HG02759 (cell line): ENCODE measurements at regions not wholly inside any gene's neighbourhood (a gene's known extent, or its start where the extent isn't known, plus 50 kb on each side); places are given as distances from the start of the nearest gene placed in this dataset.
"Not testable (repeated sequence)": the region's sequence is repeated elsewhere in the genome, so short reads cannot be mapped to it uniquely, and the experiment has no call there.

ENCODE experiments used
- ATAC-seq: cut with Tn5 transposase; IDR thresholded peaks from one replicate; pipeline ENCODE4 v1.9.1; 2021; ENCODE audit warnings: mild to moderate bottlenecking, moderate library complexity; ENCODE audit not compliant: unreplicated experiment

- no peak for ATAC-seq
Measured at GRCh38 chr18:59057493-59057795, 82.2 kb upstream of the SEC11C start.

- ATAC-seq = no peak
Measured at GRCh38 chr18:59057969-59058368, 81.7 kb upstream of the SEC11C start.

GRCh38 chr18:59059140-59059539 is 80.5 kb upstream of the SEC11C start:
- ATAC-seq = no peak

GRCh38 chr18:59060551-59060950 is 79.1 kb upstream of the SEC11C start:
- no peak for ATAC-seq

- ATAC-seq = peak; percentile 56
Measured at GRCh38 chr18:59061914-59062642, 77.6 kb upstream of the SEC11C start.

GRCh38 chr18:59062643-59063006 is 77.1 kb upstream of the SEC11C start:
- peak; percentile 45 for ATAC-seq

GRCh38 chr18:59063300-59063906 is 76.3 kb upstream of the SEC11C start:
- no peak for ATAC-seq

GRCh38 chr18:59063912-59064311 is 75.8 kb upstream of the SEC11C start:
- ATAC-seq = no peak

- ATAC-seq = no peak
Measured at GRCh38 chr18:59065684-59066083, 74.0 kb upstream of the SEC11C start.

- no peak for ATAC-seq
Measured at GRCh38 chr18:59067873-59068272, 71.8 kb upstream of the SEC11C start.

- no peak for ATAC-seq
Measured at GRCh38 chr18:59068276-59069071, 71.2 kb upstream of the SEC11C start.

- ATAC-seq = peak; percentile 90
Measured at GRCh38 chr18:59070181-59070912, 69.3 kb upstream of the SEC11C start.

GRCh38 chr18:59072727-59073421 is 66.8 kb upstream of the SEC11C start:
- ATAC-seq = no peak

GRCh38 chr18:59075923-59076322 is 63.8 kb upstream of the SEC11C start:
- no peak for ATAC-seq

GRCh38 chr18:59079264-59079663 is 60.4 kb upstream of the SEC11C start:
- ATAC-seq = no peak

- ATAC-seq = not testable (repeated sequence)
Measured at GRCh38 chr18:59079687-59080501, 59.8 kb upstream of the SEC11C start.

- ATAC-seq = no peak
Measured at GRCh38 chr18:59083136-59083818, 56.4 kb upstream of the SEC11C start.

- ATAC-seq = no peak
Measured at GRCh38 chr18:59085126-59085794, 54.4 kb upstream of the SEC11C start.

- no peak for ATAC-seq
Measured at GRCh38 chr18:59085797-59086196, 53.9 kb upstream of the SEC11C start.
